HuH-7.5 (cell line): ENCODE measurements at regions not wholly inside any gene's neighbourhood (a gene's known extent, or its start where the extent isn't known, plus 50 kb on each side); places are given as distances from the start of the nearest gene placed in this dataset.

Experiments used
- DNase-seq: peaks from one replicate; pipeline ENCODE4 v3.0.0; 2011; ENCODE audit warnings: low spot score

GRCh38 chr1:235025422-235025984 lies 103.1 kb downstream of the TOMM20 start:
- no peak for DNase-seq

- no peak for DNase-seq
Measured at GRCh38 chr1:235024711-235025421, 103.8 kb downstream of the TOMM20 start.

- no peak for DNase-seq
Measured at GRCh38 chr1:235023711-235024439, 104.8 kb downstream of the TOMM20 start.

- no peak for DNase-seq
Measured at GRCh38 chr1:235022981-235023710, 105.5 kb downstream of the TOMM20 start.

- DNase-seq = no peak
Measured at GRCh38 chr1:235022341-235022980, 106.2 kb downstream of the TOMM20 start.

- no peak for DNase-seq
Measured at GRCh38 chr1:235021815-235022214, 106.8 kb downstream of the TOMM20 start.

- no peak for DNase-seq
Measured at GRCh38 chr1:235021321-235021720, 107.3 kb downstream of the TOMM20 start.

- DNase-seq = no peak
Measured at GRCh38 chr1:235019961-235020360, 108.7 kb downstream of the TOMM20 start.

- no peak for DNase-seq
Measured at GRCh38 chr1:235019471-235019870, 109.2 kb downstream of the TOMM20 start.

- DNase-seq = no peak
Measured at GRCh38 chr1:235018720-235019444, 109.8 kb downstream of the TOMM20 start.

- DNase-seq = no peak
Measured at GRCh38 chr1:235018161-235018560, 110.5 kb downstream of the TOMM20 start.

- DNase-seq = no peak
Measured at GRCh38 chr1:235017719-235018118, 110.9 kb downstream of the TOMM20 start.

- DNase-seq = no peak
Measured at GRCh38 chr1:235017191-235017590, 111.4 kb downstream of the TOMM20 start.

- no peak for DNase-seq
Measured at GRCh38 chr1:235015291-235015985, 113.2 kb downstream of the TOMM20 start.

- DNase-seq = no peak
Measured at GRCh38 chr1:235014756-235015155, 113.9 kb downstream of the TOMM20 start.

GRCh38 chr1:235013512-235013911 lies 115.1 kb downstream of the TOMM20 start:
- no peak for DNase-seq

GRCh38 chr1:235012436-235013210 lies 116.0 kb downstream of the TOMM20 start:
- DNase-seq = no peak

GRCh38 chr1:235011599-235012435 lies 116.8 kb downstream of the TOMM20 start:
- no peak for DNase-seq

GRCh38 chr1:235011064-235011598 lies 117.5 kb downstream of the TOMM20 start:
- no peak for DNase-seq
